ENCODE measurements at regions not wholly inside any gene's neighbourhood (a gene's known extent, or its start where the extent isn't known, plus 50 kb on each side); places are given as distances from the start of the nearest gene placed in this dataset.

DNA sequence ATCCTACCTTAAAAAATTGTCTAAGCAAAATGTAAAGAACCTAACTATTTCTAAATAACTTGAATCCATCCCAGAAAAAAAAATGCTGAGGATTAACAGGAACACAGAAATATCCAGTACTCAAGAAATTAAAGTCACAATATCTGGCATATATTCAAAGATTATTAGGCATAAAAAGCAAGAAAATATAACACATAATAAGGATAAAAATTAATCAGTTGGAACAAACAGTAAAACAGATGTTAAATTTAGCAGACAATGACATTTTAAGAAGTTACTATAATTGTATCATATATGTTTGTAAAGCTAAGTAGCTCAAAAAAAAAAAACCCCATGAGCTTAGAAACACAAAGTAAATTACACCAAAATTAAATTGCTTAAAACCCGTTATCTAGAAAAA, 427.4 kb upstream of the GYPC start:
- TF ChIP-seq, protein P1, sequence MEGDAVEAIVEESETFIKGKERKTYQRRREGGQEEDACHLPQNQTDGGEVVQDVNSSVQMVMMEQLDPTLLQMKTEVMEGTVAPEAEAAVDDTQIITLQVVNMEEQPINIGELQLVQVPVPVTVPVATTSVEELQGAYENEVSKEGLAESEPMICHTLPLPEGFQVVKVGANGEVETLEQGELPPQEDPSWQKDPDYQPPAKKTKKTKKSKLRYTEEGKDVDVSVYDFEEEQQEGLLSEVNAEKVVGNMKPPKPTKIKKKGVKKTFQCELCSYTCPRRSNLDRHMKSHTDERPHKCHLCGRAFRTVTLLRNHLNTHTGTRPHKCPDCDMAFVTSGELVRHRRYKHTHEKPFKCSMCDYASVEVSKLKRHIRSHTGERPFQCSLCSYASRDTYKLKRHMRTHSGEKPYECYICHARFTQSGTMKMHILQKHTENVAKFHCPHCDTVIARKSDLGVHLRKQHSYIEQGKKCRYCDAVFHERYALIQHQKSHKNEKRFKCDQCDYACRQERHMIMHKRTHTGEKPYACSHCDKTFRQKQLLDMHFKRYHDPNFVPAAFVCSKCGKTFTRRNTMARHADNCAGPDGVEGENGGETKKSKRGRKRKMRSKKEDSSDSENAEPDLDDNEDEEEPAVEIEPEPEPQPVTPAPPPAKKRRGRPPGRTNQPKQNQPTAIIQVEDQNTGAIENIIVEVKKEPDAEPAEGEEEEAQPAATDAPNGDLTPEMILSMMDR (IDR thresholded peaks at IDR 0.05) = no peak
- TF ChIP-seq POLR2A (IDR thresholded peaks at IDR 0.05) = no peak
